HCT116 (cell line): ENCODE measurements at regions not wholly inside any gene's neighbourhood (a gene's known extent, or its start where the extent isn't known, plus 50 kb on each side); places are given as distances from the start of the nearest gene placed in this dataset.

ENCODE experiments used
- CEBPB ChIP-seq: IDR thresholded peaks from 2 replicates; pipeline ENCODE4 v1.6.1; 2012; ENCODE audit warnings: low read depth
- ELF1 ChIP-seq: IDR thresholded peaks from 2 replicates; pipeline ENCODE4 v1.6.1; 2012; ENCODE audit warnings: low read depth, borderline replicate concordance
- EZH2 ChIP-seq: fragments of 200-600 bp; sonication (generic); IDR thresholded peaks from 2 replicates; pipeline ENCODE4 v1.6.1; 2017; ENCODE audit warnings: antibody characterized with exemption, mixed run types
- MAX ChIP-seq: IDR thresholded peaks from 2 replicates; pipeline ENCODE4 v1.6.1; 2012
- POLR2A ChIP-seq: IDR thresholded peaks from 2 replicates; pipeline ENCODE4 v1.7.0; 2011; ENCODE audit warnings: borderline replicate concordance; ENCODE audit not compliant: insufficient read depth, insufficient read length; ENCODE audit errors: extremely low read depth
- POLR2AphosphoS5 ChIP-seq: IDR thresholded peaks from 2 replicates; pipeline ENCODE4 v1.6.1; 2011; ENCODE audit warnings: mild to moderate bottlenecking, low read depth, low read length, moderate library complexity
- SIN3A ChIP-seq: IDR thresholded peaks from 2 replicates; pipeline ENCODE4 v1.6.1; 2012; ENCODE audit warnings: low read depth
- SP1 ChIP-seq: IDR thresholded peaks from 2 replicates; pipeline ENCODE4 v1.6.1; 2012; ENCODE audit warnings: low read depth
- YY1 ChIP-seq: IDR thresholded peaks from 2 replicates; pipeline ENCODE4 v1.6.1; 2011; ENCODE audit warnings: low read length, low read depth, moderate library complexity, mild to moderate bottlenecking; ENCODE audit not compliant: insufficient replicate concordance; ENCODE audit errors: extremely low read depth
- TF ChIP-seq, protein P1 (sequence below), 3 experiments: fragments of 200-600 bp in 1 of 3; sonication (generic) in 1 of 3; IDR thresholded peaks in 2 of 3; conservative IDR thresholded peaks in 1 of 3; 2 replicates each; pipeline ENCODE4 v1.5.1; 2012 to 2017; ENCODE audit warnings: low read depth in 2 of 3, low read length in 2 of 3, antibody characterized with exemption in 1 of 3, borderline replicate concordance in 1 of 3, control low read depth in 1 of 3, mild to moderate bottlenecking in 1 of 3, mixed read lengths in 1 of 3, mixed run types in 1 of 3, moderate library complexity in 1 of 3; ENCODE audit not compliant: insufficient read depth in 1 of 3

GRCh38 chr17:77768248-77768852 lies 190.2 kb upstream of the TNRC6C start:
- TF ChIP-seq ELF1 (no peak), CEBPB (no peak), MAX (no peak), SP1 (no peak), POLR2AphosphoS5 (no peak), SIN3A (no peak), POLR2A (no peak), EZH2 (no peak), YY1 (no peak)
- TF ChIP-seq, protein P1, sequence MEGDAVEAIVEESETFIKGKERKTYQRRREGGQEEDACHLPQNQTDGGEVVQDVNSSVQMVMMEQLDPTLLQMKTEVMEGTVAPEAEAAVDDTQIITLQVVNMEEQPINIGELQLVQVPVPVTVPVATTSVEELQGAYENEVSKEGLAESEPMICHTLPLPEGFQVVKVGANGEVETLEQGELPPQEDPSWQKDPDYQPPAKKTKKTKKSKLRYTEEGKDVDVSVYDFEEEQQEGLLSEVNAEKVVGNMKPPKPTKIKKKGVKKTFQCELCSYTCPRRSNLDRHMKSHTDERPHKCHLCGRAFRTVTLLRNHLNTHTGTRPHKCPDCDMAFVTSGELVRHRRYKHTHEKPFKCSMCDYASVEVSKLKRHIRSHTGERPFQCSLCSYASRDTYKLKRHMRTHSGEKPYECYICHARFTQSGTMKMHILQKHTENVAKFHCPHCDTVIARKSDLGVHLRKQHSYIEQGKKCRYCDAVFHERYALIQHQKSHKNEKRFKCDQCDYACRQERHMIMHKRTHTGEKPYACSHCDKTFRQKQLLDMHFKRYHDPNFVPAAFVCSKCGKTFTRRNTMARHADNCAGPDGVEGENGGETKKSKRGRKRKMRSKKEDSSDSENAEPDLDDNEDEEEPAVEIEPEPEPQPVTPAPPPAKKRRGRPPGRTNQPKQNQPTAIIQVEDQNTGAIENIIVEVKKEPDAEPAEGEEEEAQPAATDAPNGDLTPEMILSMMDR (IDR thresholded peaks at IDR 0.05 in 2 of 3, conservative IDR thresholded peaks at IDR 0.05 in 1 of 3; ENCODE audit: borderline replicate concordance in 1 of 3, insufficient read depth in 1 of 3, low read depth in 2 of 3, low read length in 2 of 3): no peak
